Psoas muscle (tissue), 7 donors: ENCODE measurements at regions not wholly inside any gene's neighbourhood (a gene's known extent, or its start where the extent isn't known, plus 50 kb on each side); places are given as distances from the start of the nearest gene placed in this dataset.
A peak's percentile ranks its signal among the peaks of the same experiment; 100 is the strongest.
"Not testable (repeated sequence)": the region's sequence is repeated elsewhere in the genome, so short reads cannot be mapped to it uniquely, and the experiment has no call there.

ENCODE experiments used
- ATAC-seq, 4 donors: fragments of 200-7000 bp; cut with Tn5 transposase; one replicate each; pipeline ENCODE4 v1.9.1; 2020; ENCODE audit warnings: moderate library complexity in 3 of 4, mild to moderate bottlenecking in 2 of 4
- DNase-seq, 2 donors: peaks; one replicate each; pipeline ENCODE4 v3.0.0-alpha.2; 2020
- H3K27ac ChIP-seq: fragments of 200-600 bp; one replicate; pipeline ENCODE4 v1.8.0; 2022
- H3K27me3 ChIP-seq, 3 donors: fragments of 200-600 bp in 1 of 3; one replicate each; pipeline versions ENCODE4 v1.6.1 to v1.8.0; 2013 to 2022; ENCODE audit warnings: low read length in 2 of 3, mild to moderate bottlenecking in 2 of 3, moderate library complexity in 1 of 3; ENCODE audit not compliant: insufficient read depth in 3 of 3
- H3K36me3 ChIP-seq, 2 donors: fragments of 200-600 bp in 1 of 2; one replicate each; pipeline versions ENCODE4 v1.6.1 to v1.8.0; 2013 to 2022; ENCODE audit warnings: low read depth in 1 of 2, mild to moderate bottlenecking in 1 of 2, moderate library complexity in 1 of 2; ENCODE audit not compliant: insufficient read depth in 1 of 2
- H3K4me1 ChIP-seq: fragments of 200-600 bp; one replicate; pipeline ENCODE4 v1.8.0; 2022
- H3K4me3 ChIP-seq: fragments of 200-600 bp; one replicate; pipeline ENCODE4 v1.8.0; 2022; ENCODE audit warnings: mild to moderate bottlenecking
- H3K9me3 ChIP-seq: fragments of 200-600 bp; one replicate; pipeline ENCODE4 v1.8.0; 2022
- CTCF ChIP-seq: fragments of 200-600 bp; IDR thresholded peaks from one replicate; pipeline ENCODE4 v1.8.0; 2022; ENCODE audit warnings: antibody characterized with exemption
- WGBS, 3 donors: extraction: QIAGEN DNeasy Blood & Tissue Kit; methylation state at CpG; one replicate each; pipeline versions ENCODE4 v1.1.6 to v1.1.7; 2013; 5-methylcytosine and 5-hydroxymethylcytosine counted together
- intact Hi-C, 2 donors: fragments of 100-400 bp; cut with DNase I; formaldehyde crosslinking; loops; one replicate each; pipeline versions ENCODE4 v1.11.0 to v1.14.2; 2022
- donor health status: healthy with polysubstance abuse.
- donor health status: DM: no; HTN: no; CAD: no; lungs with moderate emphysema.
- donor health status: Bipolar disorder and iron deficiency.
- donor health status: healthy.
- donor health status: DM: yes; HTN: yes; CAD: no.
- donor health status: DM: no; HTN: no; CAD: no.
- donor health status: DM: yes; HTN: yes; CAD: no.

GRCh38 chr9:85471791-85472190 is 270.0 kb downstream of the AGTPBP1 start:
- Histone ChIP-seq H3K27me3 (no peaks in the 10 kb centered on the region), H3K9me3 (no peaks in the 10 kb centered on the region), H3K4me3 (no peak overlapping the region), H3K27ac (no peak overlapping the region), H3K4me1 (no peaks in the 10 kb centered on the region), H3K36me3 (no peaks in the 10 kb centered on the region)
- intact Hi-C loops, result no loop called here
- no peak for TF ChIP-seq CTCF
- no peak for ATAC-seq
- DNase-seq, result no peak
- WGBS, 3 donors, result 59 to 72% (median 65%) methylated on average over 1 of the region's 1 CpG

- Histone ChIP-seq H3K4me3 (no peak overlapping the region), H3K36me3 (no peaks in the 10 kb centered on the region), H3K9me3 (no peaks in the 10 kb centered on the region), H3K27ac (no peak overlapping the region), H3K27me3 (no peaks in the 10 kb centered on the region), H3K4me1 (no peaks in the 10 kb centered on the region)
- intact Hi-C loops, result no loop called here
- TF ChIP-seq CTCF, result no peak
- no peak for DNase-seq
- no peak for ATAC-seq
- 83 to 91% (median 90%) methylated on average over 10 of the region's 10 CpGs for WGBS, 3 donors
Observed at GRCh38 chr9:85469041-85469440, 272.7 kb downstream of the AGTPBP1 start.

- H3K27me3 ChIP-seq, result no peaks in the 10 kb centered on the region
- DNase-seq (no peak), ATAC-seq (no peak)
- H3K9me3 ChIP-seq, result no peaks in the 10 kb centered on the region
- TF ChIP-seq CTCF, result no peak
- 77 to 84% (median 79%) methylated on average over 10 of the region's 10 CpGs for WGBS, 3 donors
- no peak overlapping the region for H3K4me3 ChIP-seq
- intact Hi-C loops, result no loop called here
- H3K27ac ChIP-seq, result no peak overlapping the region
- no peaks in the 10 kb centered on the region for H3K4me1 ChIP-seq
- no peaks in the 10 kb centered on the region for H3K36me3 ChIP-seq
Observed at GRCh38 chr9:85466834-85467233, 274.9 kb downstream of the AGTPBP1 start.

- DNase-seq, H3K4me1 ChIP-seq, ATAC-seq, H3K36me3 ChIP-seq, H3K9me3 ChIP-seq, H3K27me3 ChIP-seq, intact Hi-C loops, H3K4me3 ChIP-seq, H3K27ac ChIP-seq: not testable (repeated sequence)
- 85 to 92% (median 92%) methylated on average over 4 to 5 of the region's 5 CpGs for WGBS, 3 donors
Observed at GRCh38 chr9:85458114-85458864, 283.5 kb downstream of the AGTPBP1 start.

- no peaks in the 10 kb centered on the region for H3K36me3 ChIP-seq
- H3K4me3 ChIP-seq, result no peak overlapping the region
- H3K27ac ChIP-seq, result no peak overlapping the region
- ATAC-seq (peak in 2 of 4 donors; percentile 37 to 38), DNase-seq (no peak)
- no peaks in the 10 kb centered on the region for H3K27me3 ChIP-seq
- WGBS, 3 donors, result 47 to 62% (median 49%) methylated on average over 5 of the region's 5 CpGs
- H3K4me1 ChIP-seq, result no peaks in the 10 kb centered on the region
- no peaks in the 10 kb centered on the region for H3K9me3 ChIP-seq
- intact Hi-C loops, result no loop called here
- no peak for TF ChIP-seq CTCF
Observed at GRCh38 chr9:85453850-85454249, 287.9 kb downstream of the AGTPBP1 start.
